ENCODE measurements at regions not wholly inside any gene's neighbourhood (a gene's known extent, or its start where the extent isn't known, plus 50 kb on each side); places are given as distances from the start of the nearest gene placed in this dataset.
"Not testable (repeated sequence)": the region's sequence is repeated elsewhere in the genome, so short reads cannot be mapped to it uniquely, and the experiment has no call there.

GRCh38 chr11:87784862-87785261 lies 390.4 kb downstream of the RAB38 start:
- not testable (repeated sequence) for TF ChIP-seq CTCF (IDR thresholded peaks at IDR 0.05 in 4 of 5, conservative IDR thresholded peaks at IDR 0.05 in 1 of 5); POLR2A (IDR thresholded peaks at IDR 0.05)
